GM18517 (cell line): ENCODE measurements at regions not wholly inside any gene's neighbourhood (a gene's known extent, or its start where the extent isn't known, plus 50 kb on each side); places are given as distances from the start of the nearest gene placed in this dataset.

Source experiments
- ATAC-seq: cut with Tn5 transposase; IDR thresholded peaks from one replicate; pipeline ENCODE4 v1.9.1; 2021; ENCODE audit warnings: mild to moderate bottlenecking, moderate library complexity; ENCODE audit not compliant: unreplicated experiment

GRCh38 chr2:208545403-208546042 is 138.9 kb downstream of the PTH2R start:
- no peak for ATAC-seq

- ATAC-seq, result no peak
These were observed 139.5 kb downstream of the PTH2R start for GRCh38 chr2:208546107-208546506.

DNA sequence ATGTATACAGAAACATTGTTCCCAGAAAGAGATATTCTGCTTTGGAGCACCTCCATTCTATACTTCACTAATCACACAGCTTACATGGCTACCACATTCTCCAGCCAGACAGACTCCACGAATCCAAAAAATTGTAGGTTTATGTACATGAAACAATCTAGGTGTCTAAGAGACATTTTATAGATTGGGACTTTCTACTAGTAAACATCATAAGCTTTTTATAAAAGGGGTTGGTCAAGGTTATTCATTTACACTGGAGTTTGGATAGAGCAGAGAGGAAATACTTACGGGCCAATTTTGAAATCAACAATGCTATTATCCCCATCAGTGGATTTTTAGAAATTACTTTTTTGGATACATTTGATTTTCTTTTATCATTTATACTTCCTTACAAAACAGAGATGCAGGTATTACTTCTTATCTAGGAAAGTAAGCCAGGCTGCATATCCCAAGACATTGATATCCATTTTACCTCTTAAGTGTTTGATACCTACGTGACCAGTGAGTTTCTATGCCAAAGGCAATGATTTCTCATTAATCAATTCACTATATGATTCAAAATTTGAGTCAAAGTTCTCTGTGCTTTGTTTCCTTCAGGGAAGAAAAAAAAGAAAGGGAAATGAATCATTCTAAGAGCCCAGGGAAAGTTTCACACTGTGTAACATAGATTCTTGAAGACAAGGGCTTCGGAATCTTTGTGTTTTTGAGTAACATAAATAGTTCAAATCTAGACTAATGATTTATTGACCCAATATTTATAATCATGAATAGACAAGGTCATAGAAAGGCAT is 140.5 kb downstream of the PTH2R start:
- no peak for ATAC-seq

DNA sequence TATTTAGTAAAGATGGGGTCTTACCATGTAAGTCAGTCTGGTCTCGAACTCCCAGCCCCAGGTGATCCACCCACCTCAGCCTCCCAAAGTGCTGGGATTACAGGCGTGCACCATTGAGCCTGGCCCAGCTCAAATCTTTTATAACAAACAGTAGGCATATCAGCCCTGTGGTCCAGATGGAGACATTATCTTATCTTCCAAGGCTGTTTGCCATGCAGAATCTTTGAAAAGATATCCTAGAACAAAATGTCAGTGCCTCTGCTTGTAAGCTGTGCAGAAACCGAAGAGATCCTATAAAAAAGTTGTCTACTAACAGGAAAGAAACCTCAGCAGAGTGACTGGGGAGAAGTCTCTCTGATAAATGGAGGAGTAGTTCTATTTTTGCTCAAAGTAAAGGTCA is 142.1 kb downstream of the PTH2R start:
- ATAC-seq, result no peak

GRCh38 chr2:208549546-208550158 is 143.1 kb downstream of the PTH2R start:
- no peak for ATAC-seq

GRCh38 chr2:208552943-208553342 is 146.4 kb downstream of the PTH2R start:
- no peak for ATAC-seq

DNA sequence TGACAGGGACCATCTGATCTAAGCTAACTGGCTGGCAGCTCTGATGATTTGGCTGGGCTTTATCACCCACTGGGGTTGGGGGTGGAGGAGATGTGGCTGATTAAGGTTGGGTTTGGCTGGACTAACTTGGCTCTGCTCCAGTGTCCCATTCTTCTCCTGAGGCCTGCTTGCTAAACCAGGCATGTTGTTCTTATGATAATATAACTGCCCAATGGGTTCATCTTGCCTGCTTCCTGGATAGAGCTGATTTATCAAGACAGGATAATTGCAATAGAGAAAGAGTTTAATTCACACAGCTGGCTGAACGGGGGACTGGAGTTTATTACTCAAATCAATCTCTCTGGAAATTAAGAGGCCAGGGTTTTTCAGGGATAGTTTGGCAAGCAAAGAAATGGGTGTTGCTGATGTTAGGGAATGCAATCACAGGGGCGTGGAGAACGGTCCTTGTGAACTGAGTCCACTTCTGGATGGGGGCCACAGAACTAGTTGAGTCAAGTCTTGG is 150.4 kb downstream of the PTH2R start:
- ATAC-seq, result no peak

DNA sequence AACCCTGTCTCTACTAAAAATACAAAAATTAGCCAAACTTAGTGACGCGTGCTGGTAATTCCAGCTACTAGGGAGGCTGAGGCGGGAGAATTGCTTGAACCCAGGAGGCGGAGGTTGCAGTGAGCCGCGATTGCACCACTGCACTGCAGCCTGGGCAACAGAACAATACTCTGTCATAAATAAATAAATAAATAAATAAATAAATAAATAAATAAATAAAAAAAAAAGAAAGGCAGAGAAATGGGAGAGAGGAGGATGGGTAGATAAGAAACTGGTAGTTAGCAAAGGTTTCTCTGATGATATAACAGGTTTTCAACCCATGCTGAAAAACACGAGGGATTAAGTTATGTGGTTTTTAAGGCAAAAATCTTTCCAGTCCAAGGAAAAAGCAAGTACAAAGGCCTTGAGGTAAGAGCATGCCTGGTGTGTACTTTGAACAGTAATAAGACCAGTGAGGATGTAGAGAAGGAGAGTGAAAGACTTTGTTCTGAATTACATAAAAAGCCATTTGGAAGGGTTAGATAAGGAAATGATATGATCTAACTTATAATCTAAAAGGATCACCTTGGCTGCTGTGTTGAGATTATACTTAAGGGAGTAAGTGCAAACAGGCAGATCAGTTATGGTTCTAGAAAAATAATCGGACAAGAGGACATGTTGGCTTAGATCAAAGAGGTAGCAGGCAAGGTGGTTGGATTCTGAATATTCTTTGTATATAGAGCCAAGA is 159.3 kb downstream of the PTH2R start:
- ATAC-seq, result no peak

- no peak for ATAC-seq
These were observed 161.6 kb downstream of the PTH2R start for GRCh38 chr2:208568203-208568602.

DNA sequence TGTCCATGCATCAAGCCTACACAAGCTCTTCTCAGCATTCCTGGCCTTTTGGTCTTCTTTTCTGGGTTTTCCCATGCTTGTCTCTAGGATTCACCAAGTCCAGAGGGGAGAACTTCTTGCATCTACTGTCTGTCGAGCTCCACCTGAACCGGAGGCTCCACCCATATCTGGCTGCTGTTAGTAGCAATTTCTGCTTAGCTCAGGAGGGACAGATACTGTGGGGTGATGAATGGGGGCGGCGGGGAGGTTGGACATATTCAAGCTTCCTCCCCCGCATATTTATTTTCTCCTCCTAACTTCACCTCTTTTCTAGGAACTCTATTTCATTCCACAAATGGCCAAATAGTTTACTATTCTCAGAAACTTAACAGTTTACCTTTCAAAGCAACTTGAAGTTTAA is 163.5 kb downstream of the PTH2R start:
- no peak for ATAC-seq

GRCh38 chr2:208570851-208571763 is 164.5 kb downstream of the PTH2R start:
- ATAC-seq, result no peak

DNA sequence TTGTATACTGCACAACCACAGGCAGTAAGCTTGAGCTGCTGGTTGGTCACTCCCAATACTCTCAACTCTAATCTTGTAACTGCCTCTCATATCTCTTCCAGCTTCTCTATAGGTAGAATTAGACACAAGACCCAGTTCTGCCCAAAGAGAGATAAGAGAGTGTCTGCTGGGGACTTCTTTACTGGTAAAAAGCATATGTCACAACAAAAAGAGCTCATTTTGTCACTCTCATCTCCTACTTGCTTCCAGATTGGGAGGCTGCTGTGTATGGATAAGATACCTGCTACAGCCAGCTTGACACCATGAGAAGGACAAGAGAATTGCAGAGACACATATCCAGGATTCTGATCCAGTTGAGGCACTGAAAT is 165.2 kb downstream of the PTH2R start:
- ATAC-seq, result no peak

DNA sequence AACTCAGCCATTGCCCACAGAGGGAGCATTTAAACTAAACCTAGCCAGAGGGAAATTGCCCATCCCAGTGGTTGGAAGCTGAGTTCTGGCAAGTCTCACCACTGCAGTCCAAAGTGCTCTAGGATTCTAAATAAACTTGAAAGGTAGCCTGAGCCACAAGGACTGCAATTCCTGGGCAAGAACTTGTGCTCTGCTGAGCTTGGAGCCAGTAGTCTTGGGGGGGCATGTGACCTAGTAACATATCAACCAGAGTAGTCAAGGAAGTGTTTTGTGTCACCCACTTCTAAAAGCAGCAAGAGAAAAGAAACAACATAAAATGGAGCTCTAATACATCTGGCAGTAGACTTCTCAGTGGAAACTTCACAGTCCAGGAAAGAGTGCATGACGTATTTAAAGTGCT is 167.0 kb downstream of the PTH2R start:
- ATAC-seq, result no peak

DNA sequence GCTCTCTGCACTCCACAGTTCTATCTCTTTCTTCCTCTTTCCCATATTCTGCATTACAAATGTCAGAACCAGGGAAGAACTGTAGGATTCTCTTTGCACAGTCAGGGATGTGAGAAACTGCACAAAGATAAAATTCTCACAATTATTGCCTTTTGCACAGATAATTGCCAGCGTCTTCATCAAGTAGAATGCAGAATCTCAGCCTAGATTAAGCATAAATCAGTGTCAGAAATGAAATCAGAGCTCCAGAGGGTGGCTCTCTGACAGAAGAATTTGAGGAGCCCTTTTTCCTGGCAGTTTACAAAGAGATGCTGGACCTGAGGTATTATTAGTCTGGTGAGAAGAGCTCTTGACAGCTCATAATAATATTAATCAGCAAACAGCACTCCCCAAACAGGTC is 173.1 kb downstream of the PTH2R start:
- ATAC-seq, result no peak

DNA sequence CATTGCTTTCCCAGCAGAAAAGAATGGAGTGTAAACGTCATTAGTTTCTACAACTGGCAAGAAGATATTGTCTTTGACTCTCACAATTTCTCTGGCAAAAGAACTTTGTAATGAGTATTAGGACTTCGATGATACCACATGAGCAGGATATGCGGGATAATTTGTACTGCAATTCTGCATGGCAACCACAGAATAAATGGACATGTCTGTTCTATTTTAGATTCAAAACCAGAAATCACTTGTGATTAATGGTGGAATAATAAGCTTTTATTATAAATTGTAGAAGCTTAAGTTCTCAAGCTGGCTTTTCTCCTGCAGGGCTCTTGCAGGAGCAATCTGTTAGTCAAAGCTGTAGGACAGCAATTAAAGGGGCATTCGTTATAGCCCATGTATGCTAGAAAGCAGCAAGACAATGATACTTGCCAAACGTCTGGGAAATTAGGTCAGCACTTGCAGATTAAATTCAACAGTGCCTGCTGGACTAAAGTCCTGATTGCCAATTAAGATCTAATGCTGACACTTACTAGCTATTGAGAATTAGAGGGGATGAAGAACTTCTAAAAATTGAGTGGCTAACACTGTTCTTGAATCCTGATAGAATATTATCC is 177.9 kb downstream of the PTH2R start:
- no peak for ATAC-seq

DNA sequence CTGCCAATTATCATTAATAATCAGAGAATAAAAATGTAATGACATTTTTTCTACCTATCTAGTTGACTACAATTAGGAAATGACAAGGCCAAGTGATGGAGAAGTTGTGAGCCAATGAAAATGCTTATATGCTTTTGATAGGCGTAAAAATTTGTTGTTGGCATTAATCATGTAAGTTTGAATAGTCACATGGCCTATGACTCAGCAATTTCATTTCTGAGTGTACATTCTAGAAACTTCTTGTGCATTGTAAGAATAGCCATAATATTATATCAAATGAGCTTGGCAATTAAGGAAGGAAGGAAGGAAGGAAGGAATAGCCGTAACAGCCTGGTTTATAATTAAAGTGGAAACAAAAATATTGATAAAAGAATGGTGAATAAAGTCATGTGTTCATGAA is 179.9 kb downstream of the PTH2R start:
- ATAC-seq, result no peak

DNA sequence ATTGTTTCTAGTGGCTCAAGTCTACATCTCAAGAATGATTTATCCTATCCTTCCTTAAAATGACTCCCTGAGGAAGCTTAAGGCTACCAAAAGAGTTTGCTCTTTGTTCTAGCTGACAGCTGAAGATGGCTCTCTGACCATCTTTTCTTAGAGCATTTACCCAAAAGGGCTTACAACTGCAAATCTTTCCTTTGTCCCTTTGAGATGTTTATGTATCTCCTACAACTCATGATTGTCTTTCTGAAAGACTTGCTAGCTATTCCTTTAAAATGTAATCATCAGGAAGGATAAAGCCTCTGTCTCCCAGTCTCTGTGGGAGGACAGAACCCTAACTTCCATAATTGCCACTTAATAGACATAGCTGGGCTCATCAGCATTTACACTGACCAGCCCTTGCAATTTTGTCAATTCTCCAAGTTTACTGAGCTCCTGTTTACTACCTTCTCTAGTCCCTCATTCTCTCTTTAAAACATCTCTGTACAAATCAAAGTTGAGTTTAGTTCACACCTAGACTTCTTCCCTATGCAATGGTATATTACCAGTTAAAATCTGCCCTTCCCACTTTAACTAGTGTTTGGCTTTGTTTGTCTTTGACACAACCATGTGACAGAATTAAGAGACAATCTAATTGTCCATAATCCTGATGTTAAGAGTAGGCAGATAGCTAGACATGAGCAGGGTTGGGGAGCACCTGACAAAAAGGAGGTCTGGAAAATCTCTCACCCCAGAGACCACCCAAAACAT is 188.2 kb downstream of the PTH2R start:
- no peak for ATAC-seq

DNA sequence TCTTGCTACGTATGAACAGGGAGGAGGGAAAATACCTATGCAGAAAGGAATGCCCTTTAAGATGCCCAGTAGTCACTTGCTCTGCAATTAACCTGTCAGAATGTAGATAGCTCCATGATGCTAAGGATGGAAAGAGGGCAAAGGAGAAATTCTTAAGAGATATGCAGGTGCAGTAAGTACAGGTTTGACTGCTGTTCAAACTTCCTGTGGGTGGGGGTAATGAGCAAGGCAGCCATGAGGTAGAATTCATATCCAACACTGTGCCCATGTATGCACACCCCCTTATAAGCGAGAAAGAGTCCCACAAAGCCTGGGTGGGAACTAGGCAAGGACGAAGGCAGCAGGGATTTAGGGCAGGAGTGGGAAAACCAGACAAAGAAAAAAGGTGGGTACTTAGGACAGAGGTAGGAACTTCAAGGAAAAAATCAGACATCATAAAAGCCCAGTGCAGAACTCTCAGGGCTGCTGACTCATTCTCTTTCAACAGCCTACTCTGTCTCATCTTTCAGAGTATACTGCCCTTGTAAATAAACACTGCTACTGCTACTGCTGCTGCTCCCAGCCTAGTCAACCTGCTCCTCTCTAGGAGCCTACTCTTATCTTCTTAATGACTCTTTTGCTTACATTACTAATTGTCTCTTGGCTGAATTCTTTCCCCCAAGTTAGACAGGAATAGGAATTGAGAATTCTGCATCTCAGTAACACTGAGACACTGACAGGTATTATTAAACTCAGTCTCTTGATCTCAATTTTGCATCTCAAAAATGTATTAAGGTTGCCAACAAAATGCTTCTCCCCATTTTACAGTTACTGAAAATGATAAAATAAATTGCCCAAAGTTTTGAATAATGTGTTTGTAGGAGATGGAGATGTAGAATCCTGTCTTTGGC is 189.0 kb downstream of the PTH2R start:
- ATAC-seq, result no peak
